Right kidney (tissue), 1 donor: ENCODE measurements at regions not wholly inside any gene's neighbourhood (a gene's known extent, or its start where the extent isn't known, plus 50 kb on each side); places are given as distances from the start of the nearest gene placed in this dataset.

ENCODE experiments used
- DNase-seq: peaks from one replicate; pipeline ENCODE4 v3.0.0-alpha.2; 2016

- no peak for DNase-seq
Measured at GRCh38 chr4:63036159-63036866, 1372.9 kb downstream of the TECRL start.

- no peak for DNase-seq
Measured at GRCh38 chr4:63029380-63029779, 1379.9 kb downstream of the TECRL start.

GRCh38 chr4:63020661-63021060, 1388.6 kb downstream of the TECRL start:
- no peak for DNase-seq

- DNase-seq: no peak
Measured at GRCh38 chr4:63017300-63017699, 1392.0 kb downstream of the TECRL start.

GRCh38 chr4:62970846-62971245, 1438.4 kb downstream of the TECRL start:
- DNase-seq: no peak

GRCh38 chr4:62960415-62960814, 1448.8 kb downstream of the TECRL start:
- no peak for DNase-seq

- no peak for DNase-seq
Measured at GRCh38 chr4:62953752-62954151, 1455.5 kb downstream of the TECRL start.

- DNase-seq: no peak
Measured at GRCh38 chr4:62952366-62952765, 1456.9 kb downstream of the TECRL start.

GRCh38 chr4:62948108-62948507, 1461.1 kb downstream of the TECRL start:
- no peak for DNase-seq

- DNase-seq: no peak
Measured at GRCh38 chr4:62940229-62940628, 1469.0 kb downstream of the TECRL start.

- DNase-seq: no peak
Measured at GRCh38 chr4:62930884-62931283, 1478.4 kb downstream of the TECRL start.

- no peak for DNase-seq
Measured at GRCh38 chr4:62928483-62928882, 1480.8 kb downstream of the TECRL start.

- DNase-seq: no peak
Measured at GRCh38 chr4:62927574-62927973, 1481.7 kb downstream of the TECRL start.

GRCh38 chr4:62923783-62924182, 1485.5 kb downstream of the TECRL start:
- DNase-seq: no peak

- DNase-seq: no peak
Measured at GRCh38 chr4:62917649-62918048, 1491.6 kb downstream of the TECRL start.

- no peak for DNase-seq
Measured at GRCh38 chr4:62914758-62915157, 1494.5 kb downstream of the TECRL start.

GRCh38 chr4:62913065-62913464, 1496.2 kb downstream of the TECRL start:
- no peak for DNase-seq

GRCh38 chr4:62912531-62912930, 1496.7 kb downstream of the TECRL start:
- DNase-seq: no peak

- DNase-seq: no peak
Measured at GRCh38 chr4:62909238-62909637, 1500.0 kb downstream of the TECRL start.

- DNase-seq: no peak
Measured at GRCh38 chr4:62901101-62901500, 1508.1 kb downstream of the TECRL start.

GRCh38 chr4:62899646-62900364, 1509.4 kb downstream of the TECRL start:
- DNase-seq: no peak

- DNase-seq: no peak
Measured at GRCh38 chr4:62898115-62898514, 1511.1 kb downstream of the TECRL start.

- DNase-seq: no peak
Measured at GRCh38 chr4:62896721-62897120, 1512.5 kb downstream of the TECRL start.

- no peak for DNase-seq
Measured at GRCh38 chr4:62881901-62882300, 1527.3 kb downstream of the TECRL start.
